HepG2 (cell line): ENCODE measurements at regions not wholly inside any gene's neighbourhood (a gene's known extent, or its start where the extent isn't known, plus 50 kb on each side); places are given as distances from the start of the nearest gene placed in this dataset.

Experiments used
- ATAC-seq: fragments of 200-7000 bp; cut with Tn5 transposase; 3 replicates; pipeline ENCODE4 v1.9.1; 2020; ENCODE audit warnings: mild to moderate bottlenecking, moderate library complexity
- BruUV-seq: library from RNA; stranded (reverse); fragments of 400-500 nt; replicated peaks from 2 replicates; lab custom pipeline; 2021; lab: Mats Ljungman, UMichigan
- CTCF ChIA-PET: fragments of 300-600 bp; formaldehyde crosslinking; extraction: SDS; loops from one replicate; lab custom pipeline; 2021; ENCODE audit warnings: low total read pairs, inconsistent platforms, low intra/inter-chr PET ratio; lab: Yijun Ruan, JAX
- POLR2A ChIA-PET: fragments of 350-600 bp; sonication (Branson Sonifier 250); formaldehyde crosslinking; loops from one replicate; lab custom pipeline; 2020; ENCODE audit warnings: antibody characterized with exemption, inconsistent platforms; lab: Yijun Ruan, JAX
- DNase-seq: peaks from one replicate; pipeline ENCODE4 v3.0.0-alpha.2; 2015; ENCODE audit warnings: low spot score
- FAIRE-seq: peaks from 3 replicates; lab custom pipeline; 2011; peaks lifted over from hg19 to GRCh38; lab: Jason Lieb, UNC
- H2AFZ ChIP-seq: one replicate; pipeline ENCODE4 v1.6.1; 2011; ENCODE audit warnings: low read length, inconsistent platforms
- H3K27ac ChIP-seq: fragments of 300-600 bp; 3 replicates; pipeline ENCODE4 v1.8.0; 2011; ENCODE audit warnings: mixed run types, mild to moderate bottlenecking, mixed read lengths, low read length, inconsistent platforms; ENCODE audit not compliant: insufficient read depth; ENCODE audit errors: extremely low read length
- H3K27me3 ChIP-seq, 2 experiments: fragments of 200-600 bp in 1 of 2; 2 replicates in 1 of 2; 3 replicates in 1 of 2; pipeline versions ENCODE4 v1.6.0 to v1.8.0; 2011; ENCODE audit warnings: low read length in 2 of 2, mild to moderate bottlenecking in 2 of 2, moderate library complexity in 2 of 2, inconsistent platforms in 1 of 2; ENCODE audit not compliant: insufficient read depth in 2 of 2, control insufficient read depth in 1 of 2
- H3K36me3 ChIP-seq, 2 experiments: fragments of 200-600 bp in 1 of 2; replicated peaks in 1 of 2; 2 replicates in 1 of 2; 3 replicates in 1 of 2; pipeline versions ENCODE4 v1.5.1 to v1.8.0; 2011; ENCODE audit warnings: low read length in 2 of 2, inconsistent platforms in 1 of 2; ENCODE audit not compliant: insufficient read depth in 2 of 2, control insufficient read depth in 1 of 2
- H3K4me1 ChIP-seq: 2 replicates; pipeline ENCODE4 v1.5.1; 2012; ENCODE audit warnings: low read length, inconsistent platforms; ENCODE audit not compliant: insufficient read depth
- H3K4me2 ChIP-seq: 2 replicates; pipeline ENCODE4 v1.6.0; 2011; ENCODE audit warnings: low read depth, low read length, inconsistent platforms
- H3K4me3 ChIP-seq, 3 experiments: fragments of 200-600 bp in 1 of 3; sonication (generic), shearing (Covaris generic) in 1 of 3; replicated peaks in 1 of 3; 2 replicates each; pipeline ENCODE4 v1.5.1; 2011 to 2016; ENCODE audit warnings: low read length in 3 of 3, inconsistent platforms in 2 of 3, low read depth in 2 of 3, mild to moderate bottlenecking in 2 of 3, control low read depth in 1 of 3, mixed read lengths in 1 of 3; ENCODE audit not compliant: insufficient read depth in 1 of 3
- H3K79me2 ChIP-seq: one replicate; pipeline ENCODE4 v1.6.1; 2011; ENCODE audit warnings: low read length, inconsistent platforms; ENCODE audit not compliant: insufficient read depth
- H3K9ac ChIP-seq: 2 replicates; pipeline ENCODE4 v1.6.0; 2011; ENCODE audit warnings: mild to moderate bottlenecking, low read depth, low read length, inconsistent platforms; ENCODE audit not compliant: insufficient read depth
- H3K9me3 ChIP-seq: 2 replicates; pipeline ENCODE4 v1.5.1; 2012; ENCODE audit warnings: mild to moderate bottlenecking, low read length
- H4K20me1 ChIP-seq: 2 replicates; pipeline ENCODE4 v1.6.0; 2011; ENCODE audit warnings: inconsistent platforms, mild to moderate bottlenecking, low read length, moderate library complexity; ENCODE audit not compliant: insufficient read depth
- AKAP8 ChIP-seq: sonication (generic); formaldehyde crosslinking; IDR thresholded peaks from 2 replicates; pipeline ENCODE4 v1.5.1; 2020; ENCODE audit warnings: mild to moderate bottlenecking, missing genetic modification reagents
- CBX1 ChIP-seq: IDR thresholded peaks from one replicate; pipeline ENCODE4 v1.6.1; 2016; ENCODE audit warnings: antibody characterized with exemption, low read depth
- FOSL1 ChIP-seq: sonication (generic); formaldehyde crosslinking; IDR thresholded peaks from 2 replicates; pipeline ENCODE4 v1.9.0; 2021; ENCODE audit warnings: missing genetic modification reagents, borderline replicate concordance
- MNT ChIP-seq: fragments of 450-650 bp; IDR thresholded peaks from 2 replicates; pipeline ENCODE4 v1.6.1; 2016
- RBM22 ChIP-seq: fragments of 200-400 bp; formaldehyde crosslinking; optimal IDR thresholded peaks from 2 replicates; pipeline ENCODE3; 2017; ENCODE audit warnings: mild to moderate bottlenecking, low read length, moderate library complexity
- SP140L ChIP-seq: sonication (generic); formaldehyde crosslinking; IDR thresholded peaks from 2 replicates; pipeline ENCODE4 v1.4.0; 2020; ENCODE audit warnings: missing genetic modification reagents, borderline replicate concordance
- TP53 ChIP-seq: sonication (generic); formaldehyde crosslinking; conservative IDR thresholded peaks from 2 replicates; pipeline ENCODE4 v1.4.0; 2020; ENCODE audit warnings: missing genetic modification reagents
- ZNF468 ChIP-seq: sonication (generic); formaldehyde crosslinking; IDR thresholded peaks from 2 replicates; pipeline ENCODE4 v1.8.0; 2022; ENCODE audit warnings: mild to moderate bottlenecking, moderate library complexity, missing genetic modification reagents
- ZNF543 ChIP-seq: sonication (generic); formaldehyde crosslinking; IDR thresholded peaks from 2 replicates; pipeline ENCODE4 v1.4.0; 2020; ENCODE audit warnings: mild to moderate bottlenecking, missing genetic modification reagents
- ZNF547 ChIP-seq: sonication (generic); formaldehyde crosslinking; IDR thresholded peaks from 2 replicates; pipeline ENCODE4 v1.5.1; 2020; ENCODE audit warnings: mild to moderate bottlenecking, missing genetic modification reagents
- WGBS: methylation state at CpG from one replicate; pipeline ENCODE4 v1.1.6; 2017; ENCODE audit warnings: low lambda C conversion rate; 5-methylcytosine and 5-hydroxymethylcytosine counted together
- in situ Hi-C: cut with HindIII; loops from 2 replicates; pipeline ENCODE4 v1.10.0; 2017; ENCODE audit warnings: low pct_unique_long_range_greater_than_20kb; ENCODE audit not compliant: extremely low pct_ligation_motif_present
- intact Hi-C: fragments of 100-400 bp; cut with micrococcal nuclease; formaldehyde crosslinking; loops from one replicate; pipeline ENCODE4 v1.10.0; 2022; ENCODE audit not compliant: unreplicated experiment

- ChIA-PET POLR2A (no interaction called here), CTCF (no interaction called here)
- H3K4me2 ChIP-seq = no peak overlapping the region
- H3K4me3 ChIP-seq = no peak overlapping the region
- intact Hi-C loops = no loop called here
- TF ChIP-seq FOSL1 = no peak
- H3K9me3 ChIP-seq = no peaks in the 10 kb centered on the region; the same call in 1 of the 2 replicates
- no peak overlapping the region for H3K27ac ChIP-seq
- no peak for DNase-seq
- H3K36me3 ChIP-seq = no peaks in the 10 kb centered on the region
- H4K20me1 ChIP-seq = no peaks in the 10 kb centered on the region
- in situ Hi-C loops = no loop called here
- H3K27me3 ChIP-seq = no peaks in the 10 kb centered on the region
- no peak for FAIRE-seq
- 42% methylated on average over 3 of the region's 3 CpGs for WGBS
- no peaks in the 10 kb centered on the region for H3K79me2 ChIP-seq
- BruUV-seq = no TSS peak
- no peaks in the 10 kb centered on the region for H3K4me1 ChIP-seq
- H2AFZ ChIP-seq = no peak overlapping the region
- H3K9ac ChIP-seq = no peak overlapping the region
- no peak for ATAC-seq
These were observed 268.1 kb upstream of the GRID2 start for GRCh38 chr4:92035666-92036065.

GRCh38 chr4:92045718-92046117 is 258.0 kb upstream of the GRID2 start:
- no peak for FAIRE-seq
- 29% methylated on average over 2 of the region's 13 CpGs for WGBS
- no peak overlapping the region for H3K4me3 ChIP-seq
- CTCF ChIA-PET = no interaction called here
- no peak overlapping the region for H3K27ac ChIP-seq
- TF ChIP-seq MNT (no peak), ZNF547 (CRISPR knock-in tag) (no peak), RBM22 (no peak), AKAP8 (CRISPR knock-in tag) (no peak), TP53 (CRISPR knock-in tag) (no peak), ZNF543 (CRISPR knock-in tag) (no peak), ZNF468 (CRISPR knock-in tag) (no peak), SP140L (CRISPR knock-in tag) (no peak), CBX1 (no peak)
- no peak overlapping the region for H3K9ac ChIP-seq
- H3K4me1 ChIP-seq = no peaks in the 10 kb centered on the region
- no peaks in the 10 kb centered on the region for H3K36me3 ChIP-seq
- no peak for DNase-seq
- H3K27me3 ChIP-seq = no peaks in the 10 kb centered on the region
- H3K4me2 ChIP-seq = no peak overlapping the region
- BruUV-seq = no TSS peak
- no peak for ATAC-seq
- H2AFZ ChIP-seq = no peak overlapping the region
- H3K9me3 ChIP-seq = no peaks in the 10 kb centered on the region
- in situ Hi-C loops (no loop called here), intact Hi-C loops (no loop called here)
- POLR2A ChIA-PET = no interaction called here
- H3K79me2 ChIP-seq = no peaks in the 10 kb centered on the region
- no peaks in the 10 kb centered on the region for H4K20me1 ChIP-seq
